Activated CD4-positive, alpha-beta T cell treated with anti-CD3 and anti-CD28 coated beads, Interleukin-2, Interleukin-6, amounts not matched to agents 100 ng/mL and 50 ng/mL, durations not matched to agents 16 hours and 8 hours (primary cell): ENCODE measurements at regions not wholly inside any gene's neighbourhood (a gene's known extent, or its start where the extent isn't known, plus 50 kb on each side); places are given as distances from the start of the nearest gene placed in this dataset.

Source experiments
- DNase-seq: peaks from one replicate; pipeline ENCODE4 v3.0.0-alpha.2; 2020

- DNase-seq: no peak
Observed at GRCh38 chr11:86726118-86726753, 53.8 kb upstream of the ME3 start.

- DNase-seq: no peak
Observed at GRCh38 chr11:86724137-86724536, 51.7 kb upstream of the ME3 start.

GRCh38 chr11:86723281-86723680, 50.9 kb upstream of the ME3 start:
- no peak for DNase-seq

GRCh38 chr11:86722748-86723147, 50.3 kb upstream of the ME3 start:
- DNase-seq: no peak
